IMR-90 (cell line): ENCODE measurements at regions not wholly inside any gene's neighbourhood (a gene's known extent, or its start where the extent isn't known, plus 50 kb on each side); places are given as distances from the start of the nearest gene placed in this dataset.

ENCODE experiments used
- ATAC-seq: fragments of 200-7000 bp; cut with Tn5 transposase; 2 replicates; pipeline ENCODE4 v1.9.1; 2020; ENCODE audit warnings: low read depth, mild to moderate bottlenecking, moderate library complexity
- BruUV-seq: library from RNA; stranded (reverse); fragments of 400-500 nt; replicated peaks from 2 replicates; lab custom pipeline; 2021; lab: Mats Ljungman, UMichigan
- CTCF ChIA-PET: fragments of 300-600 bp; formaldehyde crosslinking; extraction: SDS; loops from one replicate; lab custom pipeline; 2021; ENCODE audit warnings: antibody characterized with exemption; lab: Yijun Ruan, JAX
- POLR2A ChIA-PET: fragments of 300-600 bp; sonication (Branson Sonifier 250); formaldehyde crosslinking; loops from one replicate; lab custom pipeline; 2022; ENCODE audit warnings: antibody characterized with exemption; ENCODE audit not compliant: unreplicated experiment; lab: Charles Lee
- DNase-seq: peaks from one replicate; pipeline ENCODE4 v3.0.0; 2013
- H2AFZ ChIP-seq: replicated peaks from 2 replicates; pipeline ENCODE3; 2013; ENCODE audit warnings: low read length, mild to moderate bottlenecking; ENCODE audit not compliant: poor library complexity
- H2AK5ac ChIP-seq: 2 replicates; pipeline ENCODE4 v1.6.1; 2013; ENCODE audit warnings: low read depth, low read length, inconsistent platforms
- H2AK9ac ChIP-seq: replicated peaks from 2 replicates; pipeline ENCODE3; 2013; ENCODE audit warnings: mild to moderate bottlenecking, low read depth, low read length, moderate library complexity; ENCODE audit not compliant: poor library complexity
- H2BK120ac ChIP-seq: 2 replicates; pipeline ENCODE4 v1.6.1; 2013; ENCODE audit warnings: low read depth, low read length, inconsistent platforms
- H2BK15ac ChIP-seq: 3 replicates; pipeline ENCODE4 v1.6.1; 2013; ENCODE audit warnings: low read depth, low read length, inconsistent platforms
- H2BK20ac ChIP-seq: 2 replicates; pipeline ENCODE4 v1.6.1; 2013; ENCODE audit warnings: low read depth, mild to moderate bottlenecking, inconsistent platforms, low read length, moderate library complexity
- H2BK5ac ChIP-seq: 2 replicates; pipeline ENCODE4 v1.6.1; 2013; ENCODE audit warnings: mild to moderate bottlenecking, low read depth, low read length, inconsistent platforms; ENCODE audit not compliant: poor library complexity, severe bottlenecking
- H3K14ac ChIP-seq: replicated peaks from 2 replicates; pipeline ENCODE4 v1.6.1; 2013; ENCODE audit warnings: low read depth, low read length, inconsistent platforms
- H3K18ac ChIP-seq: 2 replicates; pipeline ENCODE4 v1.6.1; 2013; ENCODE audit warnings: low read depth, low read length, control low read depth
- H3K23ac ChIP-seq: 2 replicates; pipeline ENCODE4 v1.6.1; 2013; ENCODE audit warnings: low read depth, low read length, inconsistent platforms
- H3K27ac ChIP-seq: 2 replicates; pipeline ENCODE4 v1.5.1; 2013; ENCODE audit warnings: mild to moderate bottlenecking, control low read depth, low read length; ENCODE audit not compliant: insufficient read depth
- H3K27me3 ChIP-seq: 2 replicates; pipeline ENCODE4 v1.6.1; 2013; ENCODE audit warnings: low read length; ENCODE audit not compliant: control insufficient read depth, insufficient read depth
- H3K36me3 ChIP-seq: 2 replicates; pipeline ENCODE4 v1.6.1; 2013; ENCODE audit warnings: low read length, mixed read lengths; ENCODE audit not compliant: control insufficient read depth, insufficient read depth
- H3K4ac ChIP-seq: 2 replicates; pipeline ENCODE4 v1.6.1; 2013; ENCODE audit warnings: low read depth, low read length, inconsistent platforms
- H3K4me1 ChIP-seq: 2 replicates; pipeline ENCODE4 v1.6.1; 2013; ENCODE audit warnings: low read length, mixed read lengths; ENCODE audit not compliant: control insufficient read depth, insufficient read depth
- H3K4me2 ChIP-seq: 2 replicates; pipeline ENCODE4 v1.6.1; 2013; ENCODE audit warnings: low read depth, mild to moderate bottlenecking, control low read depth, low read length, moderate library complexity
- H3K4me3 ChIP-seq: 2 replicates; pipeline ENCODE4 v1.5.1; 2013; ENCODE audit warnings: low read depth, mild to moderate bottlenecking, control low read depth, low read length, moderate library complexity; ENCODE audit not compliant: insufficient read depth
- H3K56ac ChIP-seq: 2 replicates; pipeline ENCODE4 v1.6.1; 2013; ENCODE audit warnings: low read length, inconsistent platforms; ENCODE audit not compliant: insufficient read depth; ENCODE audit errors: extremely low read depth
- H3K79me1 ChIP-seq, 2 experiments: 2 replicates each; pipeline ENCODE4 v1.6.1; 2013; ENCODE audit warnings: low read length in 2 of 2, inconsistent platforms in 1 of 2, low read depth in 1 of 2
- H3K9ac ChIP-seq: 2 replicates; pipeline ENCODE4 v1.6.1; 2013; ENCODE audit warnings: low read depth, low read length, control low read depth
- H3K9me1 ChIP-seq: 2 replicates; pipeline ENCODE4 v1.6.1; 2013; ENCODE audit warnings: low read length, inconsistent platforms; ENCODE audit not compliant: insufficient read depth
- H3K9me3 ChIP-seq: 2 replicates; pipeline ENCODE4 v1.6.1; 2013; ENCODE audit warnings: low read length; ENCODE audit not compliant: control insufficient read depth, insufficient read depth
- H4K20me1 ChIP-seq: 2 replicates; pipeline ENCODE4 v1.6.1; 2013; ENCODE audit warnings: low read length, inconsistent platforms; ENCODE audit not compliant: insufficient read depth
- H4K5ac ChIP-seq: 2 replicates; pipeline ENCODE4 v1.6.1; 2013; ENCODE audit warnings: mild to moderate bottlenecking, low read depth, low read length, control low read depth
- H4K8ac ChIP-seq, 2 experiments: 2 replicates each; pipeline ENCODE4 v1.6.1; 2013; ENCODE audit warnings: low read depth in 2 of 2, low read length in 2 of 2, control low read depth in 1 of 2, inconsistent platforms in 1 of 2
- H4K91ac ChIP-seq: 2 replicates; pipeline ENCODE4 v1.6.1; 2013; ENCODE audit warnings: low read depth, low read length, inconsistent platforms; ENCODE audit not compliant: insufficient read depth
- BHLHE40 ChIP-seq: fragments of 150-350 bp; IDR thresholded peaks from 2 replicates; pipeline ENCODE4 v1.6.1; 2016; ENCODE audit warnings: mild to moderate bottlenecking, low read depth, low read length
- CEBPB ChIP-seq: IDR thresholded peaks from 2 replicates; pipeline ENCODE4 v1.6.1; 2012; ENCODE audit warnings: low read depth, low read length, improper control_type of control experiment
- CTCF ChIP-seq: conservative IDR thresholded peaks from 2 replicates; pipeline ENCODE4 v1.5.1; 2012; ENCODE audit warnings: mild to moderate bottlenecking, low read depth, low read length, improper control_type of control experiment
- MAZ ChIP-seq: IDR thresholded peaks from 2 replicates; pipeline ENCODE4 v1.6.1; 2012; ENCODE audit warnings: low read depth, mild to moderate bottlenecking, low read length, improper control_type of control experiment, moderate library complexity, borderline replicate concordance
- WGBS, 2 experiments: methylation state at CpG; one replicate each; pipeline versions ENCODE4 v1.1.5 to v1.1.7; 2013; ENCODE audit warnings: missing lambda C conversion rate in 2 of 2; ENCODE audit not compliant: insufficient read length in 1 of 2; ENCODE audit errors: extremely low coverage in 2 of 2; 5-methylcytosine and 5-hydroxymethylcytosine counted together
- dilution Hi-C: fragments of 300-500 bp; cut with HindIII; formaldehyde crosslinking; loops from one replicate; pipeline ENCODE4 v1.14.3; 2018; ENCODE audit warnings: low sequenced_read_pairs; ENCODE audit not compliant: unreplicated experiment
- in situ Hi-C: fragments of 300-500 bp; cut with MboI; formaldehyde crosslinking; loops from 3 replicates; pipeline ENCODE4 v1.14.3; 2019; ENCODE audit warnings: low sequenced_read_pairs, inconsistent platforms, mixed read lengths
- intact Hi-C: fragments of 100-400 bp; cut with micrococcal nuclease; formaldehyde crosslinking; loops from 2 replicates; pipeline ENCODE4 v1.10.0; 2022

- Histone ChIP-seq H3K4me2 (no peak overlapping the region), H4K91ac (no peak overlapping the region), H3K36me3 (no peaks in the 10 kb centered on the region), H3K79me1 (no peaks in the 10 kb centered on the region), H3K9me1 (no peaks in the 10 kb centered on the region), H2AK9ac (no peak overlapping the region), H3K56ac (no peak overlapping the region), H3K27me3 (no peaks in the 10 kb centered on the region), H2BK120ac (no peak overlapping the region), H2AK5ac (no peak overlapping the region), H2BK20ac (no peak overlapping the region), H2BK15ac (no peak overlapping the region), H2BK5ac (no peak overlapping the region), H3K18ac (no peak overlapping the region), H3K23ac (no peak overlapping the region), H3K4ac (no peak overlapping the region), H3K9me3 (peaks cover 9% of the 10 kb centered on the region), H2AFZ (no peak overlapping the region), H4K8ac (no peak overlapping the region), H3K4me1 (no peaks in the 10 kb centered on the region), H3K4me3 (no peak overlapping the region), H4K20me1 (no peaks in the 10 kb centered on the region), H3K27ac (no peak overlapping the region), H3K14ac (no peak overlapping the region), H3K9ac (no peak overlapping the region), H4K5ac (no peak overlapping the region)
- in situ Hi-C loops (no loop called here), dilution Hi-C loops (no loop called here), intact Hi-C loops (no loop called here)
- POLR2A ChIA-PET = no interaction called here
- ATAC-seq = no peak
- no TSS peak for BruUV-seq
- CTCF ChIA-PET = no interaction called here
- DNase-seq = no peak
- TF ChIP-seq CEBPB (no peak), BHLHE40 (no peak), MAZ (no peak), CTCF (no peak)
- no CpG with 5 or more reads among the region's 10 CpGs for WGBS, 2 experiments
Observed at GRCh38 chr3:966341-966740, 126.5 kb upstream of the CNTN6 start.
